WTC11 (cell line): ENCODE measurements at regions not wholly inside any gene's neighbourhood (a gene's known extent, or its start where the extent isn't known, plus 50 kb on each side); places are given as distances from the start of the nearest gene placed in this dataset.

Experiments
- ATAC-seq: fragments of 200-7000 bp; cut with Tn5 transposase; 2 replicates; pipeline ENCODE4 v1.10.0; 2021; ENCODE audit warnings: mild to moderate bottlenecking, moderate library complexity
- CTCF ChIA-PET: fragments of 300-600 bp; sonication (Branson Sonifier 250); formaldehyde crosslinking; loops from one replicate; lab custom pipeline; 2021; ENCODE audit warnings: antibody characterized with exemption; lab: Charles Lee
- POLR2A ChIA-PET: fragments of 350-600 bp; sonication (Branson Sonifier 250); formaldehyde crosslinking; loops from one replicate; lab custom pipeline; 2021; ENCODE audit warnings: antibody characterized with exemption; lab: Charles Lee
- DNase-seq: peaks from one replicate; pipeline ENCODE4 v3.0.0; 2021; ENCODE audit warnings: low spot score
- H3K27ac Mint-ChIP-seq: 2 replicates; pipeline ENCODE4 v1.8.0; 2021; ENCODE audit warnings: mixed read lengths
- H3K27me3 Mint-ChIP-seq: 2 replicates; pipeline ENCODE4 v1.8.0; 2021; ENCODE audit warnings: low read depth, mild to moderate bottlenecking, moderate library complexity, mixed read lengths
- H3K36me3 Mint-ChIP-seq: 2 replicates; pipeline ENCODE4 v1.8.0; 2021; ENCODE audit warnings: mixed read lengths
- H3K4me1 Mint-ChIP-seq: 2 replicates; pipeline ENCODE4 v1.8.0; 2022; ENCODE audit warnings: mixed read lengths
- H3K4me3 Mint-ChIP-seq: 2 replicates; pipeline ENCODE4 v1.8.0; 2021; ENCODE audit warnings: mild to moderate bottlenecking, moderate library complexity, mixed read lengths
- H3K9me3 Mint-ChIP-seq: 2 replicates; pipeline ENCODE4 v1.8.0; 2021; ENCODE audit warnings: mixed read lengths
- ESRRA ChIP-seq: sonication (generic); formaldehyde crosslinking; IDR thresholded peaks from 2 replicates; pipeline ENCODE4 v1.8.1; 2022; ENCODE audit warnings: mild to moderate bottlenecking, missing genetic modification reagents, borderline replicate concordance
- NFATC4 ChIP-seq: fragments of 250-450 bp; sonication (Bioruptor Pico); IDR thresholded peaks from 2 replicates; pipeline ENCODE4 v1.9.0; 2021; ENCODE audit warnings: mild to moderate bottlenecking
- PRRX2 ChIP-seq: fragments of 250-450 bp; sonication (Bioruptor Pico); IDR thresholded peaks from 2 replicates; pipeline ENCODE4 v1.8.0; 2021; ENCODE audit warnings: mild to moderate bottlenecking
- RORB ChIP-seq: fragments of 250-450 bp; sonication (Bioruptor Pico); IDR thresholded peaks from 2 replicates; pipeline ENCODE4 v1.9.0; 2021; ENCODE audit warnings: mild to moderate bottlenecking
- TCF7 ChIP-seq: sonication (generic); formaldehyde crosslinking; IDR thresholded peaks from 2 replicates; pipeline ENCODE4 v1.8.0; 2022; ENCODE audit warnings: mild to moderate bottlenecking, low read depth, missing genetic modification reagents, moderate library complexity
- ZNF121 ChIP-seq: sonication (generic); formaldehyde crosslinking; IDR thresholded peaks from 2 replicates; pipeline ENCODE4 v1.8.0; 2023; ENCODE audit warnings: missing genetic modification reagents
- ZNF317 ChIP-seq: sonication (generic); formaldehyde crosslinking; IDR thresholded peaks from 2 replicates; pipeline ENCODE4 v1.8.1; 2023; ENCODE audit warnings: low read depth, mild to moderate bottlenecking, moderate library complexity, missing genetic modification reagents, borderline replicate concordance
- ZNF532 ChIP-seq: fragments of 250-450 bp; sonication (Bioruptor Pico); IDR thresholded peaks from 2 replicates; pipeline ENCODE4 v1.9.0; 2021; ENCODE audit warnings: mild to moderate bottlenecking, borderline replicate concordance
- TF ChIP-seq, protein P1 (sequence below): sonication (generic); formaldehyde crosslinking; conservative IDR thresholded peaks from 2 replicates; pipeline ENCODE4 v1.8.1; 2023; ENCODE audit warnings: mild to moderate bottlenecking, low read depth, missing genetic modification reagents, moderate library complexity
- TF ChIP-seq, protein P2 (sequence below): sonication (generic); formaldehyde crosslinking; IDR thresholded peaks from 2 replicates; pipeline ENCODE4 v1.8.1; 2022; ENCODE audit warnings: low read depth, mild to moderate bottlenecking, moderate library complexity, missing genetic modification reagents, borderline replicate concordance
- TF ChIP-seq, protein P3 (sequence below): sonication (generic); formaldehyde crosslinking; IDR thresholded peaks from 2 replicates; pipeline ENCODE4 v1.8.1; 2022; ENCODE audit warnings: missing genetic modification reagents, borderline replicate concordance
- TF ChIP-seq, protein P4 (sequence below): sonication (generic); formaldehyde crosslinking; IDR thresholded peaks from 2 replicates; pipeline ENCODE4 v1.8.0; 2022; ENCODE audit warnings: mild to moderate bottlenecking, missing genetic modification reagents
- TF ChIP-seq, protein P5 (sequence below): sonication (generic); formaldehyde crosslinking; IDR thresholded peaks from 2 replicates; pipeline ENCODE4 v1.8.1; 2023; ENCODE audit warnings: mild to moderate bottlenecking, missing genetic modification reagents

GRCh38 chr3:140830391-140830790, 111.2 kb upstream of the SLC25A36 start:
- no peaks in the 10 kb centered on the region for H3K9me3 Mint-ChIP-seq
- TF ChIP-seq NFATC4 (no peak), ESRRA (CRISPR knock-in tag) (no peak), PRRX2 (CRISPR knock-in tag) (no peak)
- no peak overlapping the region for H3K27ac Mint-ChIP-seq
- H3K4me1 Mint-ChIP-seq = peaks cover 10% of the 10 kb centered on the region
- POLR2A ChIA-PET = no interaction called here
- no peak for DNase-seq
- H3K36me3 Mint-ChIP-seq = no peaks in the 10 kb centered on the region
- CTCF ChIA-PET = no interaction called here
- H3K4me3 Mint-ChIP-seq = no peak overlapping the region
- no peaks in the 10 kb centered on the region; the same call in none of the 2 replicates for H3K27me3 Mint-ChIP-seq
- no peak for ATAC-seq

DNA sequence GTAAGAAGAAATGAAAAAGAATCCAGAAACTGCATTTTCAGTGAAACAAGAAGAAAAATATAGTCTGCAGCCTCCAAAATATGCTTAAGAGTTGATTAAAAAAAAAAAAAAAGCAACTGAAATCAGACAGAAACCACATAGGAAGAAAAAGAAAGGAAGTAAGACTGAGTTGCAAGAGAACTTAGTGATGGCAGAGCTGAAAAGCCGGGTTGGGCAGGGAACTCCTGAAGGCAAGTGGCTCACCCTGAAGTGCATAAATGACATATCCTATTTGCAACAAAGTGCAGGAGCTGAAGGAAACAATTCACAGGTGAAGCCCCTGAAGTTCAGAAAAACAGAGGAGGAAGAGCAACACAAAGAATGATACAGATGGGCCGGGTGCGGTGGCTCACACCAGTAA, 108.8 kb upstream of the SLC25A36 start:
- CTCF ChIA-PET = no interaction called here
- no peak overlapping the region for H3K27ac Mint-ChIP-seq
- peaks cover 6% of the 10 kb centered on the region; the same call in 1 of the 2 replicates for H3K9me3 Mint-ChIP-seq
- ATAC-seq (no peak), DNase-seq (no peak)
- no peak overlapping the region for H3K4me3 Mint-ChIP-seq
- POLR2A ChIA-PET = interaction anchor here (0.7 kb wide), 1 partner anchor 24 kb away, joined by 3 read pairs; no protein-coding TSS in a partner anchor
- TF ChIP-seq, protein P1, sequence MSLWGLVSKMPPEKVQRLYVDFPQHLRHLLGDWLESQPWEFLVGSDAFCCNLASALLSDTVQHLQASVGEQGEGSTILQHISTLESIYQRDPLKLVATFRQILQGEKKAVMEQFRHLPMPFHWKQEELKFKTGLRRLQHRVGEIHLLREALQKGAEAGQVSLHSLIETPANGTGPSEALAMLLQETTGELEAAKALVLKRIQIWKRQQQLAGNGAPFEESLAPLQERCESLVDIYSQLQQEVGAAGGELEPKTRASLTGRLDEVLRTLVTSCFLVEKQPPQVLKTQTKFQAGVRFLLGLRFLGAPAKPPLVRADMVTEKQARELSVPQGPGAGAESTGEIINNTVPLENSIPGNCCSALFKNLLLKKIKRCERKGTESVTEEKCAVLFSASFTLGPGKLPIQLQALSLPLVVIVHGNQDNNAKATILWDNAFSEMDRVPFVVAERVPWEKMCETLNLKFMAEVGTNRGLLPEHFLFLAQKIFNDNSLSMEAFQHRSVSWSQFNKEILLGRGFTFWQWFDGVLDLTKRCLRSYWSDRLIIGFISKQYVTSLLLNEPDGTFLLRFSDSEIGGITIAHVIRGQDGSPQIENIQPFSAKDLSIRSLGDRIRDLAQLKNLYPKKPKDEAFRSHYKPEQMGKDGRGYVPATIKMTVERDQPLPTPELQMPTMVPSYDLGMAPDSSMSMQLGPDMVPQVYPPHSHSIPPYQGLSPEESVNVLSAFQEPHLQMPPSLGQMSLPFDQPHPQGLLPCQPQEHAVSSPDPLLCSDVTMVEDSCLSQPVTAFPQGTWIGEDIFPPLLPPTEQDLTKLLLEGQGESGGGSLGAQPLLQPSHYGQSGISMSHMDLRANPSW (CRISPR knock-in tag) = no peak
- peaks cover 10% of the 10 kb centered on the region for H3K4me1 Mint-ChIP-seq
- H3K36me3 Mint-ChIP-seq = no peaks in the 10 kb centered on the region
- no peaks in the 10 kb centered on the region; the same call in none of the 2 replicates for H3K27me3 Mint-ChIP-seq

DNA sequence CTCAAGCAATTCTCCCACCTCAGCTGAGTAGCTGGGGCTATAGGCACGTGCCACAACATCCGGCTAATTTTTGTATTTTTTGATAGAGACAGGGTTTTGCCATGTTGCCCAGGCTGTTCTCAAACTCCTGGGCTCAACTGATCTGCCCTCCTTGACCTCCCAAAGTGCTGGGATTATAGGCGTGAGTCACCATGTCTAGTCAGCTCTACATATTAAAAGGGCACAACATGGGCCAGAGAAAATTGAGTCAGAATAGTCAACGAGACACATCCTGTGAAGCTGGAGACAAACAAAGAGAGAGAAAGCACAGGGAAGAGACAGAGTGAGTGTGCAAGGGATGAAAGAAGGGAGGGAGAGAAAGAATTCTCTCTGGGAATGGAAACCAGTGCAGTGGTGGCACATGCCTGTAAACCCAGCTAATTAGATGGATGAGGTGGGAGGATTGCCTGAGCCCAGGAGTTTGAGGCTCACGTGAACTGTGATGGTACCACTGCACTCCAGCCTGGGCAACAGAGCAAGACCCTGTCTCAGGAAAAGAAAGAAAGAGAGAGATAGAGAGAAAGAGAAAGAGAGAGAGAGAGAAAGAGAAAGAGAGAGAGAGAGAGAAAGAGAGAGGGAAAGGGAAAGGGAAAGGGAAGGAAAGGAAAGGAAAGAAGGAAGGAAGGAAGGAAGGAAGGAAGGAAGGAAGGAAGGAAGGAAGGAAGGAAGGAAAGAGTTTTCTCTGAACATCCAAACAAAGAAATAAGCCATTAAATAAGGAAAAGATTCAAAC, 107.2 kb upstream of the SLC25A36 start:
- Mint-ChIP-seq H3K9me3 (peaks cover 9% of the 10 kb centered on the region; the same call in 1 of the 2 replicates), H3K36me3 (no peaks in the 10 kb centered on the region)
- TF ChIP-seq ZNF121 (CRISPR knock-in tag) = 0 out of 2 replicates have a peak, but pooled peaks have one; percentile 33
- TF ChIP-seq, protein P2, sequence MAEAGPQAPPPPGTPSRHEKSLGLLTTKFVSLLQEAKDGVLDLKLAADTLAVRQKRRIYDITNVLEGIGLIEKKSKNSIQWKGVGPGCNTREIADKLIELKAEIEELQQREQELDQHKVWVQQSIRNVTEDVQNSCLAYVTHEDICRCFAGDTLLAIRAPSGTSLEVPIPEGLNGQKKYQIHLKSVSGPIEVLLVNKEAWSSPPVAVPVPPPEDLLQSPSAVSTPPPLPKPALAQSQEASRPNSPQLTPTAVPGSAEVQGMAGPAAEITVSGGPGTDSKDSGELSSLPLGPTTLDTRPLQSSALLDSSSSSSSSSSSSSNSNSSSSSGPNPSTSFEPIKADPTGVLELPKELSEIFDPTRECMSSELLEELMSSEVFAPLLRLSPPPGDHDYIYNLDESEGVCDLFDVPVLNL = no peak
- TF ChIP-seq, protein P3, sequence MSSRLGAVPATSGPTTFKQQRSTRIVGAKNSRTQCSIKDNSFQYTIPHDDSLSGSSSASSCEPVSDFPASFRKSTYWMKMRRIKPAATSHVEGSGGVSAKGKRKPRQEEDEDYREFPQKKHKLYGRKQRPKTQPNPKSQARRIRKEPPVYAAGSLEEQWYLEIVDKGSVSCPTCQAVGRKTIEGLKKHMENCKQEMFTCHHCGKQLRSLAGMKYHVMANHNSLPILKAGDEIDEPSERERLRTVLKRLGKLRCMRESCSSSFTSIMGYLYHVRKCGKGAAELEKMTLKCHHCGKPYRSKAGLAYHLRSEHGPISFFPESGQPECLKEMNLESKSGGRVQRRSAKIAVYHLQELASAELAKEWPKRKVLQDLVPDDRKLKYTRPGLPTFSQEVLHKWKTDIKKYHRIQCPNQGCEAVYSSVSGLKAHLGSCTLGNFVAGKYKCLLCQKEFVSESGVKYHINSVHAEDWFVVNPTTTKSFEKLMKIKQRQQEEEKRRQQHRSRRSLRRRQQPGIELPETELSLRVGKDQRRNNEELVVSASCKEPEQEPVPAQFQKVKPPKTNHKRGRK (CRISPR knock-in tag) = 0 out of 2 replicates have a peak, but pooled peaks have one; percentile 54
- TF ChIP-seq, all 79 proteins: peak for 2
- H3K4me1 Mint-ChIP-seq = peaks cover 10% of the 10 kb centered on the region
- ATAC-seq = peak; percentile 48
- H3K4me3 Mint-ChIP-seq = no peak overlapping the region
- no peak overlapping the region for H3K27ac Mint-ChIP-seq
- ChIA-PET CTCF (interaction anchor here (0.9 kb wide), 1 partner anchor 166 kb away, joined by 3 read pairs; no protein-coding TSS in a partner anchor), POLR2A (no interaction called here)
- DNase-seq = no peak
- no peaks in the 10 kb centered on the region; the same call in 1 of the 2 replicates for H3K27me3 Mint-ChIP-seq

DNA sequence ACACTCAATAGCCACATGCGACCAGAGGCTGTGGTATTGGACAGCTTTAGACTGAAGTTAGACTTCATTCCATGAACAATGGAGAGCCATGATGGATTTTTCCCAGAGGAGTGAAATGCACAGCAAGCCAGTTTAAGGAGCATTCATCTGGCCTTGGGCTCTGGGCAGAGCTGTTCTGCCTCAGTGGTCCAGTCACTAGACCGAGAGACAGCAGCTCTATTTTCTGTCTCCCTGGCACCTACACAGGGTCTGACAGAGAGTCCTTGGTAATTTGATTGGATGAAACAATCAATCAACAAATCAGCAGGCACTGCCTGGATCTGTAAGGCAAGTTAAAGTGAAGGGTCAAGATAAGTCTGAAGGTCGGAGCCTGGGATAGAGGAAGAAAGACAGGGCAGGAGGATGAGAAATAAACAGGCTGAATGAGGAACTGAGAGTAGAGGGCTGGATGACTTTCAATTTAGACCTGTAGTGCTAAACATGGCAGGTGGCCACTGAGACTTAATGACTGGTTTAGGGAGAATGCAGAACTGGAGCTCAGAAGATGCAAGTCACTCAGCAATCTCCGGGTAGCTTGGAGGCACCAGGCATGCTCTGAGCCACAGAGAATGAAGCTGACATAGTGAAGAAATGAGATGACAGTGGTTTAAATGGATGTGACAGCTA, 98.5 kb upstream of the SLC25A36 start:
- ChIA-PET CTCF (no interaction called here), POLR2A (no interaction called here)
- no peaks in the 10 kb centered on the region; the same call in none of the 2 replicates for H3K27me3 Mint-ChIP-seq
- 0 out of 2 replicates have a peak, but pooled peaks cover under 1% of the 10 kb centered on the region for H3K9me3 Mint-ChIP-seq
- no peaks in the 10 kb centered on the region for H3K36me3 Mint-ChIP-seq
- ATAC-seq = no peak
- no peak overlapping the region for H3K27ac Mint-ChIP-seq
- H3K4me3 Mint-ChIP-seq = no peak overlapping the region
- no peak for DNase-seq
- peaks cover 11% of the 10 kb centered on the region for H3K4me1 Mint-ChIP-seq
- TF ChIP-seq ZNF317 (CRISPR knock-in tag) = no peak
- TF ChIP-seq, protein P4, sequence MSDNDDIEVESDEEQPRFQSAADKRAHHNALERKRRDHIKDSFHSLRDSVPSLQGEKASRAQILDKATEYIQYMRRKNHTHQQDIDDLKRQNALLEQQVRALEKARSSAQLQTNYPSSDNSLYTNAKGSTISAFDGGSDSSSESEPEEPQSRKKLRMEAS (CRISPR knock-in tag) = no peak
- no peak for TF ChIP-seq ZNF532 (CRISPR knock-in tag)
- no peak for TF ChIP-seq RORB (CRISPR knock-in tag)
- TF ChIP-seq TCF7 (CRISPR knock-in tag) = no peak
- TF ChIP-seq, protein P5, sequence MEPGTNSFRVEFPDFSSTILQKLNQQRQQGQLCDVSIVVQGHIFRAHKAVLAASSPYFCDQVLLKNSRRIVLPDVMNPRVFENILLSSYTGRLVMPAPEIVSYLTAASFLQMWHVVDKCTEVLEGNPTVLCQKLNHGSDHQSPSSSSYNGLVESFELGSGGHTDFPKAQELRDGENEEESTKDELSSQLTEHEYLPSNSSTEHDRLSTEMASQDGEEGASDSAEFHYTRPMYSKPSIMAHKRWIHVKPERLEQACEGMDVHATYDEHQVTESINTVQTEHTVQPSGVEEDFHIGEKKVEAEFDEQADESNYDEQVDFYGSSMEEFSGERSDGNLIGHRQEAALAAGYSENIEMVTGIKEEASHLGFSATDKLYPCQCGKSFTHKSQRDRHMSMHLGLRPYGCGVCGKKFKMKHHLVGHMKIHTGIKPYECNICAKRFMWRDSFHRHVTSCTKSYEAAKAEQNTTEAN (CRISPR knock-in tag) = no peak
